Ishikawa (cell line): ENCODE measurements at regions not wholly inside any gene's neighbourhood (a gene's known extent, or its start where the extent isn't known, plus 50 kb on each side); places are given as distances from the start of the nearest gene placed in this dataset.

Source experiments
- CEBPB ChIP-seq: IDR thresholded peaks from 2 replicates; pipeline ENCODE4 v1.6.1; 2012
- CREB1 ChIP-seq: IDR thresholded peaks from 2 replicates; pipeline ENCODE4 v1.6.1; 2012; ENCODE audit warnings: low read depth
- EGR1 ChIP-seq: IDR thresholded peaks from 2 replicates; pipeline ENCODE4 v1.6.1; 2012
- EP300 ChIP-seq: IDR thresholded peaks from 2 replicates; pipeline ENCODE4 v1.6.1; 2012; ENCODE audit warnings: borderline replicate concordance
- FOXM1 ChIP-seq: IDR thresholded peaks from 2 replicates; pipeline ENCODE4 v1.6.1; 2012; ENCODE audit warnings: low read depth, borderline replicate concordance
- NFIC ChIP-seq: IDR thresholded peaks from 2 replicates; pipeline ENCODE4 v1.6.1; 2012
- RAD21 ChIP-seq: IDR thresholded peaks from 2 replicates; pipeline ENCODE4 v1.6.1; 2012; ENCODE audit warnings: low read depth
- TAF1 ChIP-seq: IDR thresholded peaks from 2 replicates; pipeline ENCODE4 v1.6.1; 2012; ENCODE audit warnings: low read depth, mild to moderate bottlenecking
- TCF12 ChIP-seq: IDR thresholded peaks from 2 replicates; pipeline ENCODE4 v1.6.1; 2012; ENCODE audit warnings: low read depth
- TEAD4 ChIP-seq: IDR thresholded peaks from 2 replicates; pipeline ENCODE4 v1.6.1; 2012
- YY1 ChIP-seq: IDR thresholded peaks from 2 replicates; pipeline ENCODE4 v1.6.1; 2012; ENCODE audit warnings: low read depth
- ZBTB7A ChIP-seq: IDR thresholded peaks from 2 replicates; pipeline ENCODE4 v1.6.1; 2012; ENCODE audit warnings: low read depth
- TF ChIP-seq, protein P1 (sequence below): IDR thresholded peaks from 2 replicates; pipeline ENCODE4 v1.6.1; 2012
- TF ChIP-seq, protein P2 (sequence below): IDR thresholded peaks from 2 replicates; pipeline ENCODE4 v1.6.1; 2012; ENCODE audit warnings: low read depth, mild to moderate bottlenecking
- TF ChIP-seq, protein P3 (sequence below): IDR thresholded peaks from 2 replicates; pipeline ENCODE4 v1.6.1; 2012

DNA sequence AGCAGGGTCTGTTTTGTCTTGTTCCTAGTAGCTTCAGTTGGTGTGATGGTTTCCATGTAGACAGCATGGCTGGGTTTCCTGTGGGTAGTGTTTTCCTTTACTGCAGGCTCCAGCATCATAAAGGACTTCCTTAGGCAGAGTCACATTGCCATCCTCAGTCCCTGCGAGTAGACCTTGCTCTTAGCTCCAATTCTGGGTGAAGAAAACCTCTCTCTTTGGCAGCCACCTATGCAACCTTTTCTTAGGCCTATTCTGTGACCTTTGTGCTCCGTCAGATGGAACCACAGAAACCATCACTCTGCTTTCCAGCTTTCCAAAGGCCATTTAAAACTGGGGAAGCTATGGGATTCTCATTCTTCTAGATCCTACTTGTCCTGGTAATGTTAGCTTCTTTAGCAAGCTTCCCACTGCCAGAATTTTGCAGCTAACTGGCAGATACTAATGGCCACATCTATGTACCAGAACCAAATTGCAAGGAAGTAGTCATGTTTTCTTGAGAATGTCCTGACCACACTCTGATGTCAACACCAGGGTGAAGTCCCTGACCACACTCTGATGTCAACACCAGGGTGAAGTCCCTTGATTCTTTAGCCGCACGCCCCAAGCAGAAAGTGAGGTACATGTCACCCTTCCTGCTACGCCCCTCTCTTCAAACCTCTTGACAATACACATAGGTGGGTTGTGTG lies 646.6 kb upstream of the HS3ST5 start:
- no peak for TF ChIP-seq NFIC
- TF ChIP-seq, protein P1, sequence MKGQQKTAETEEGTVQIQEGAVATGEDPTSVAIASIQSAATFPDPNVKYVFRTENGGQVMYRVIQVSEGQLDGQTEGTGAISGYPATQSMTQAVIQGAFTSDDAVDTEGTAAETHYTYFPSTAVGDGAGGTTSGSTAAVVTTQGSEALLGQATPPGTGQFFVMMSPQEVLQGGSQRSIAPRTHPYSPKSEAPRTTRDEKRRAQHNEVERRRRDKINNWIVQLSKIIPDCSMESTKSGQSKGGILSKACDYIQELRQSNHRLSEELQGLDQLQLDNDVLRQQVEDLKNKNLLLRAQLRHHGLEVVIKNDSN, result no peak
- TF ChIP-seq TCF12, result no peak
- TF ChIP-seq EP300, result no peak
- no peak for TF ChIP-seq YY1
- no peak for TF ChIP-seq EGR1
- no peak for TF ChIP-seq TAF1
- TF ChIP-seq TEAD4, result no peak
- TF ChIP-seq CEBPB, result no peak
- TF ChIP-seq RAD21, result no peak
- no peak for TF ChIP-seq ZBTB7A
- TF ChIP-seq, protein P2, sequence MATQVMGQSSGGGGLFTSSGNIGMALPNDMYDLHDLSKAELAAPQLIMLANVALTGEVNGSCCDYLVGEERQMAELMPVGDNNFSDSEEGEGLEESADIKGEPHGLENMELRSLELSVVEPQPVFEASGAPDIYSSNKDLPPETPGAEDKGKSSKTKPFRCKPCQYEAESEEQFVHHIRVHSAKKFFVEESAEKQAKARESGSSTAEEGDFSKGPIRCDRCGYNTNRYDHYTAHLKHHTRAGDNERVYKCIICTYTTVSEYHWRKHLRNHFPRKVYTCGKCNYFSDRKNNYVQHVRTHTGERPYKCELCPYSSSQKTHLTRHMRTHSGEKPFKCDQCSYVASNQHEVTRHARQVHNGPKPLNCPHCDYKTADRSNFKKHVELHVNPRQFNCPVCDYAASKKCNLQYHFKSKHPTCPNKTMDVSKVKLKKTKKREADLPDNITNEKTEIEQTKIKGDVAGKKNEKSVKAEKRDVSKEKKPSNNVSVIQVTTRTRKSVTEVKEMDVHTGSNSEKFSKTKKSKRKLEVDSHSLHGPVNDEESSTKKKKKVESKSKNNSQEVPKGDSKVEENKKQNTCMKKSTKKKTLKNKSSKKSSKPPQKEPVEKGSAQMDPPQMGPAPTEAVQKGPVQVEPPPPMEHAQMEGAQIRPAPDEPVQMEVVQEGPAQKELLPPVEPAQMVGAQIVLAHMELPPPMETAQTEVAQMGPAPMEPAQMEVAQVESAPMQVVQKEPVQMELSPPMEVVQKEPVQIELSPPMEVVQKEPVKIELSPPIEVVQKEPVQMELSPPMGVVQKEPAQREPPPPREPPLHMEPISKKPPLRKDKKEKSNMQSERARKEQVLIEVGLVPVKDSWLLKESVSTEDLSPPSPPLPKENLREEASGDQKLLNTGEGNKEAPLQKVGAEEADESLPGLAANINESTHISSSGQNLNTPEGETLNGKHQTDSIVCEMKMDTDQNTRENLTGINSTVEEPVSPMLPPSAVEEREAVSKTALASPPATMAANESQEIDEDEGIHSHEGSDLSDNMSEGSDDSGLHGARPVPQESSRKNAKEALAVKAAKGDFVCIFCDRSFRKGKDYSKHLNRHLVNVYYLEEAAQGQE, result no peak
- TF ChIP-seq CREB1, result no peak
- TF ChIP-seq, protein P3, sequence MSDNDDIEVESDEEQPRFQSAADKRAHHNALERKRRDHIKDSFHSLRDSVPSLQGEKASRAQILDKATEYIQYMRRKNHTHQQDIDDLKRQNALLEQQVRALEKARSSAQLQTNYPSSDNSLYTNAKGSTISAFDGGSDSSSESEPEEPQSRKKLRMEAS, result no peak
- no peak for TF ChIP-seq FOXM1

DNA sequence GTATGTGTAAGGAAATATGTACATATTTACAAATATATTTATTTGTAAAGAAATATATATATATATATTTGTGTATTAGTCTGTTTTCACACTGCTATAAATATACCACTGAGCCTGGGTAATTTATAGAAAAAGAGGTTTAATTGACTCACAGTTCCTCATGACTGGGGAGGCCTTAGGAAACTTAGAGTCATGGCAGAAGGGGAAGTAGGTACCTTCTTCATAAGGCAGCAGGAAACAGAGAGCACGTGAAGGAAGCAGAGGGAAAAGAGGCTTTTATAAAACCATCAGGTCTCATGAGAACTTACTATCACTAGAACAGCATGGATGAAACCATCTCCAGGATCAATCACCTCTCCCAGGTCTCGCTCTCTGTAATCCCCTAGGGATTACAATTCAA lies 644.5 kb upstream of the HS3ST5 start:
- no peak for TF ChIP-seq EP300
- no peak for TF ChIP-seq TAF1
- no peak for TF ChIP-seq TCF12
- TF ChIP-seq, protein P2, result no peak
- TF ChIP-seq NFIC, result no peak
- TF ChIP-seq CEBPB, result no peak
- TF ChIP-seq, protein P3, result no peak
- no peak for TF ChIP-seq FOXM1
- TF ChIP-seq ZBTB7A, result no peak

- TF ChIP-seq TAF1 (no peak), NFIC (no peak), EGR1 (no peak), CEBPB (no peak)
- TF ChIP-seq, protein P3, result no peak
These were observed 612.5 kb upstream of the HS3ST5 start for GRCh38 chr6:114955363-114955762.

DNA sequence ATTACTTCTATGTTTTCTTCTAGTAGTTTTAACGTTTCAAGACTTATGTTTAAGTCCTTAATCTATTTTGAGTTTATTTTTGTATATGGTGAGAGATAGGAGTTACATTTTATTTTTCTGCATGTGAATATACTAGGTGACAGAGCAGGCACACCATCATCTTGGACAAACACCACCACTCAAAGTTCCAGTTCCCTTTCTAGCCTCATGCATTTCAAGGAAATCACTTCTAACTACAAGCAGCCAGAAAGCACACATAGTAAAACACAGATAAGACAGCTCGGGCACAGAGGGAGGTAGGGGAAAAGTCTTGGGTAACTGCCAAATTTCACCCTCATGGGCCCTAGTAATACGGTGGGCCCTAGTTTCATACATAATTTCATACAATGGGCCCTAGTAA lies 609.4 kb upstream of the HS3ST5 start:
- TF ChIP-seq EP300 (no peak), TEAD4 (no peak), CEBPB (no peak), TAF1 (no peak), NFIC (no peak), YY1 (no peak), CREB1 (no peak)
- TF ChIP-seq, protein P2, result no peak

DNA sequence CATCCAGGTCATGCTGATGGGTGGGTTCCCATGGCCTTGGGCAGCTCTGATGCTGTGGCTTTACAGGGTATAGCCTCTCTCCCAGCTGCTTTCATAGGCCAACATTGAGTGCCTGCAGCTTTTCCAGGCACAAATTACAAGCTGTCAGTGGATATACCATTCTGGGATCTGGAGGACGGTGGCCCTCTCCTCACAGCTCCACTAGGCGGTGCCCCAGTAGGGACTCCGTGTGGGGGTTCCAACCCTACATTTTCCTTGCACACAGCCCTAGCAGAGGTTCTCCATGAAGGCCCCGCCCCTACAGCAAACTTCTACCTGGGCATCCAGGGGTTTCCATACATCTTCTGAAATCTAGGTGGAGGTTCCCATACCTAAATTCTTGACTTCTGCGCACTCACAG lies 602.6 kb upstream of the HS3ST5 start:
- TF ChIP-seq CEBPB, result no peak
- TF ChIP-seq, protein P1, result no peak
- no peak for TF ChIP-seq NFIC
- TF ChIP-seq TAF1, result no peak
- TF ChIP-seq, protein P2, result no peak
- TF ChIP-seq, protein P3, result no peak
- no peak for TF ChIP-seq FOXM1
